Upper lobe of left lung (tissue), 6 donors: ENCODE measurements at regions not wholly inside any gene's neighbourhood (a gene's known extent, or its start where the extent isn't known, plus 50 kb on each side); places are given as distances from the start of the nearest gene placed in this dataset.
A peak's percentile ranks its signal among the peaks of the same experiment; 100 is the strongest.

Experiments
- ATAC-seq, 2 donors: fragments of 200-7000 bp; cut with Tn5 transposase; one replicate each; pipeline ENCODE4 v1.9.1; 2022; ENCODE audit warnings: mild to moderate bottlenecking in 2 of 2, moderate library complexity in 2 of 2; ENCODE audit not compliant: low FRiP score in 2 of 2
- DNase-seq, 2 donors: peaks; one replicate each; pipeline ENCODE4 v3.0.0-alpha.2; 2019 to 2020
- H3K27ac ChIP-seq, 4 donors: fragments of 200-600 bp; sonication (generic); one replicate each; pipeline ENCODE4 v1.5.1; 2016 to 2019
- H3K27me3 ChIP-seq, 4 donors: fragments of 200-600 bp; sonication (generic); one replicate each; pipeline ENCODE4 v1.5.1; 2017 to 2019
- H3K36me3 ChIP-seq, 4 donors: fragments of 200-600 bp; sonication (generic); one replicate each; pipeline ENCODE4 v1.5.1; 2016 to 2019
- H3K4me1 ChIP-seq, 4 donors: fragments of 200-600 bp; sonication (generic); one replicate each; pipeline ENCODE4 v1.5.1; 2018 to 2019
- H3K4me3 ChIP-seq, 4 donors: fragments of 200-600 bp; sonication (generic); one replicate each; pipeline ENCODE4 v1.5.1; 2017 to 2019; ENCODE audit warnings: mild to moderate bottlenecking in 2 of 4, moderate library complexity in 1 of 4
- H3K9me3 ChIP-seq, 4 donors: fragments of 200-600 bp; sonication (generic); one replicate each; pipeline ENCODE4 v1.5.1; 2018 to 2019
- CTCF ChIP-seq, 6 experiments: fragments of 450-650 bp in 4 of 6; fragments of 200-600 bp in 2 of 6; sonication (generic) in 2 of 6; IDR thresholded peaks; one replicate each; pipeline ENCODE4 v1.5.1; 2016 to 2019; ENCODE audit warnings: antibody characterized with exemption in 6 of 6
- EP300 ChIP-seq, 4 donors: sonication (generic); formaldehyde crosslinking; IDR thresholded peaks; one replicate each; pipeline ENCODE4 v1.5.1; 2017; ENCODE audit warnings: antibody characterized with exemption in 4 of 4, control low read depth in 2 of 4
- POLR2A ChIP-seq, 4 donors: fragments of 450-650 bp; IDR thresholded peaks; one replicate each; pipeline ENCODE4 v1.5.1; 2016 to 2017; ENCODE audit warnings: antibody characterized with exemption in 4 of 4, mild to moderate bottlenecking in 2 of 4
- POLR2AphosphoS5 ChIP-seq, 2 donors: sonication (generic); formaldehyde crosslinking; IDR thresholded peaks; one replicate each; pipeline ENCODE4 v1.5.1; 2017; ENCODE audit warnings: antibody characterized with exemption in 2 of 2
- WGBS, 2 donors: methylation state at CpG; one replicate each; pipeline ENCODE4 v1.1.5; 2017 to 2018; 5-methylcytosine and 5-hydroxymethylcytosine counted together
- donor health status: DM: no; HTN: no; CAD: no; lungs with moderate emphysema.
- donor health status: DM: no; HTN: yes; CAD: no; lungs with severe emphysema.

DNA sequence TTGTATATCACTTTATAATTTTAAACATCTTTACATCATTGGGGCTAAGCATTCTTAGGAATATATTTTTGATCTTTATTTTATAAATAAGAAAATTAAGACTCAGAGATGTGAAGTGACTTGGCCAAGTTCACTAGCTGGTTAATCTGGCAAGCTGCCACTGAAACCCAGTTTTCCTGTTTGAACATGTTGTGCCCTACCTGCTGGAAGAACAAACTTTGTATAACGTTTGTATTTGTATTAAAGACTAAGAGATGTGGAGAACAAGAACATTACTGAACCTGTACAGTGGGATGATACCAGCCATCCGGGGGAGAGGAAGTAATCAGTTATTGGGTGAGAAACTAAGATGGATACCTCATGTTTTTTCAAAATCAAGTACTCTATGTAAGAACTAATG is 77.2 kb upstream of the SIPA1L2 start:
- Histone ChIP-seq H3K4me3 (no peak overlapping the region), H3K36me3 (no peaks in the 10 kb centered on the region), H3K4me1 (peaks cover 5 to 28% (median 14%) of the 10 kb centered on the region in 4 donors), H3K27me3 (no peaks in the 10 kb centered on the region), H3K27ac (peak overlapping the region in 1 of 4 donors; percentile 8), H3K9me3 (no peaks in the 10 kb centered on the region)
- DNase-seq (no peak), ATAC-seq (no peak)
- no peak for TF ChIP-seq POLR2AphosphoS5 (IDR thresholded peaks at IDR 0.05)
- no peak for TF ChIP-seq EP300 (IDR thresholded peaks at IDR 0.05)
- no peak for TF ChIP-seq CTCF (IDR thresholded peaks at IDR 0.05)
- no peak for TF ChIP-seq POLR2A (IDR thresholded peaks at IDR 0.05)
- WGBS, 2 donors: 35 to 39% methylated on average over 2 of the region's 2 CpGs

DNA sequence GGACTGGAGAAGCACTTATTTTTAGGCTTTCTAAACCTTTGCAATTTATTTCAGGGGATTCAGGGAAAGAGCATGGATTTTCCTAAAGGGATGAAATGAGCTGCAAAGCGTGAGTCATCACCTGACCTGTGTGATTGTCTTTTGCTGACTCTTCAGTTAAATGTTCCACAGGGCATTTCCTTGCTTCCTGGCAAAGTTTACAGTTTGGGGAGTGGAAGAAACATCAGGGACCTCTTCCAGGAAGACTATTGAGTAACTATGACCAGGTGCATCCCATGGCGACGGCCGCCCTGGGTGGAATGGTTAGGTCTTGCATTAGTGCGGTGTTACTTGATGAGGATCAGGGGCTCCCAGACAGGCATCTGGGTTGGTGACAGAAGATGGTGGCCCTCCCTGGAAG is 79.5 kb upstream of the SIPA1L2 start:
- no peak for ATAC-seq

DNA sequence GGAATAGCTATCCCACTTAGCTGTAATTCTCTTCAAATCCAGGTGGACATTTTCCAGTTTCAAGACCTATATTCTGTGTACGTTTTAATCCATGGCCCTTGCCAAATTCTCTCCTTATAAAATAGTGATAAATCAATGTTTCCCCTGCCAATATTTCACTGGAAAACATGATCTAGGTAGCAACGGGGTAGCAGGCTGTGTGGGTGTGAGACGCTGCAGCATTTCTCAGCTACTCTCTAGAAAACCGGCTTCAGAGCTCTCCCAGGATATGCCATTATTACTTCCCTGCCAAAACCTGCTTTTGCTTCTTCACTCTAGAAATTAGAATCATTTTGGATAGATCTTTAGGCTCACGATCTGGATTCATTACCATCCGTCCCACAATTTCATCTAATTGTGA is 82.1 kb upstream of the SIPA1L2 start:
- Histone ChIP-seq H3K4me1 (peaks cover 0 to under 1% (median 0%) of the 10 kb centered on the region in 4 donors), H3K4me3 (no peak overlapping the region), H3K36me3 (no peaks in the 10 kb centered on the region), H3K27ac (no peak overlapping the region), H3K9me3 (peaks cover 0 to 5% (median 2%) of the 10 kb centered on the region in 4 donors), H3K27me3 (no peaks in the 10 kb centered on the region)
- DNase-seq (no peak), ATAC-seq (no peak)
- TF ChIP-seq POLR2A (IDR thresholded peaks at IDR 0.05): no peak
- no peak for TF ChIP-seq POLR2AphosphoS5 (IDR thresholded peaks at IDR 0.05)
- TF ChIP-seq EP300 (IDR thresholded peaks at IDR 0.05): no peak
- TF ChIP-seq CTCF (IDR thresholded peaks at IDR 0.05): no peak
- WGBS, 2 donors: 85 to 86% methylated on average over 6 of the region's 6 CpGs

More for the DNA sequence above, 79.5 kb upstream of the SIPA1L2 start:
- no peak for DNase-seq
- Histone ChIP-seq H3K4me1 (peaks cover 2 to 25% (median 12%) of the 10 kb centered on the region in 4 donors), H3K27me3 (no peaks in the 10 kb centered on the region), H3K36me3 (no peaks in the 10 kb centered on the region), H3K27ac (no peak overlapping the region), H3K9me3 (peaks cover 0 to 5% (median 2%) of the 10 kb centered on the region in 4 donors), H3K4me3 (no peak overlapping the region)
- TF ChIP-seq POLR2AphosphoS5 (IDR thresholded peaks at IDR 0.05) (no peak), CTCF (IDR thresholded peaks at IDR 0.05) (no peak), EP300 (IDR thresholded peaks at IDR 0.05) (no peak), POLR2A (IDR thresholded peaks at IDR 0.05) (no peak)
- 55 to 71% methylated on average over 5 of the region's 5 CpGs for WGBS, 2 donors

DNA sequence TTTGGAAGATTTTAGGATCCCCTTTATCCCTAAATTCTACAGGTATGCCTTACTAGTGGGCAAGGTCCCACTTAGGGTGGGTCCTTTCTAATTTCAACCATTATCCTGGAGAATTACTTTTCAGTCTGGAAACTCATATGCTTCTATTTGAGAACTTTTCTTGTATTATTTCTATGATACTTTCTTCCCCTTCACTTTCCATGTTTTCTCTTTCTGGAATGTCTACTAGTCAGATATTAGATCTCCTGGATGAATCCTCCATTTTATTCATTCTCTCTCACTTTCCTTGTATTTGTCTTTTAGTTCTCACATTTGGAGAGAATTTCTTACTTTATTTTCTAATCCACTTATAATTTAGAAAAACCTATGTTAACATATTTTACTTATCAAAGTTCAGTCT is 83.9 kb upstream of the SIPA1L2 start:
- H3K27me3 ChIP-seq: no peaks in the 10 kb centered on the region
- ATAC-seq: no peak

More for the DNA sequence above, 83.9 kb upstream of the SIPA1L2 start:
- H3K4me3 ChIP-seq: no peak overlapping the region
- H3K4me1 ChIP-seq: no peaks in the 10 kb centered on the region
- no peak overlapping the region for H3K27ac ChIP-seq
- no peak for TF ChIP-seq POLR2AphosphoS5 (IDR thresholded peaks at IDR 0.05)
- no peak for TF ChIP-seq CTCF (IDR thresholded peaks at IDR 0.05)
- TF ChIP-seq EP300 (IDR thresholded peaks at IDR 0.05): no peak
- no peak for TF ChIP-seq POLR2A (IDR thresholded peaks at IDR 0.05)
- H3K36me3 ChIP-seq: no peaks in the 10 kb centered on the region
- peaks cover 0 to 5% (median 2%) of the 10 kb centered on the region in 4 donors for H3K9me3 ChIP-seq
- DNase-seq: no peak
